ENCODE measurements at regions not wholly inside any gene's neighbourhood (a gene's known extent, or its start where the extent isn't known, plus 50 kb on each side); places are given as distances from the start of the nearest gene placed in this dataset.

DNA sequence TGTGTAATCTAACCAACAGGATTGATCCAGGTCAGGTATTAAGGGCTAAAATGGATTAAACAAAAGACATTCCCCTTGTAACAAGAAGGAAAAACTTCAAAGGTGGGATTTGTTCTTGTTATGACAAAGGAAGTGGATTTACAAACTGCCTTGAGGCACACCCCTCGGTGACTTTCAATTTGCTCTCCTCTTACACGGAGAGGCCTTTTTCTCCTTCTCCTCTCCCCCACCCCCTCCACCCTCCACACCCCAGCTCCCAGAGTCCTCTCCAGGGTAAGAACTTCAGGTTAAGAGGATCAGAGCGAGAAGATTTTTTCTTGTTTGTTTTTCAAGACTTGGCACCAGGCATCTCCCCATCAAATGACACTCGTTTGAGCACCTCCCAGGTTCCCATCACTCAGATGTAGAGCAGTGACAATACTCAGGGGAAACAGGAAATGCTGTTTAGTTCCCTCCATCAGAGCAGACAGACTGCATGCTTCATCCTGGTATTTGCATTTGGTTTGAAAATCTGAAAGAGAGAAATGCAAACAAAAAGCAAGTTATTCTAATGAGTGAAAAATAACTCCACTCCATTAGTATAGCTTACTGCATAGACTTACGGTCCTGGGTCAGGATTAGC lies 77.6 kb upstream of the TMEM260 start:
- Histone ChIP-seq H3K27ac (ENCODE audit: low read depth in 1 of 2, low read length in 2 of 2) (no peak overlapping the region), H3K4me3 (ENCODE audit: low read length in 2 of 2) (no peak overlapping the region), H3K4me1 (ENCODE audit: control insufficient read depth in 1 of 2, insufficient read depth in 2 of 2, low read length in 2 of 2) (no peaks in the 10 kb centered on the region), H3K36me3 (ENCODE audit: control insufficient read depth in 1 of 2, insufficient read depth in 2 of 2, low read length in 1 of 2) (no peaks in the 10 kb centered on the region), H3K9me3 (ENCODE audit: control insufficient read depth, low read length) (no peaks in the 10 kb centered on the region), H3K27me3 (ENCODE audit: control insufficient read depth in 1 of 2, insufficient read depth in 2 of 2, low read length in 1 of 2) (no peaks in the 10 kb centered on the region)
- 31 to 34% methylated on average over 5 of the region's 5 CpGs for WGBS, 2 donors
- DNase-seq = no peak
- ATAC-seq (ENCODE audit: low FRiP score) = no peak
- intact Hi-C loops (cut with DNase I) = no loop called here

DNA sequence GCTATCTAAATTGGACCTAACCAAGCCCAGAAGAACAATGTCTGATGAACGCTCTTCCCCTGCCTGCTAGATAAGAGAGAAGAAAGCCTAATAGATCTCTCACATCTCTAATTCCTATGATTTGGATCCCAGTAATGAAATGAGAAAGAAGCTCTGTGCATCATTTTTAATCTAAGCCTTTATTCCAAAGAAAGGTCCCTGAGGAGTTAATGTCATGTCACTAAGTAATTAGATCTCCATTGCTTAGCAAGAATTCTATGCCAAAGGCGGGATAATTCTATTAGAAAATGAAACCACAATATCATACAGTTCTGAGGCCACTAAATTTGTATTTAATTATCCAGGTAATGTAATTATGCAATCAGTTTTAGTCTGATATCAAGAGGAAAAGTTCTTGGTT lies 74.2 kb upstream of the TMEM260 start:
- ATAC-seq (ENCODE audit: low FRiP score) = no peak
- intact Hi-C loops (cut with DNase I) = no loop called here
- 77 to 89% methylated on average over 2 of the region's 2 CpGs for WGBS, 2 donors
- no peak overlapping the region for H3K4me3 ChIP-seq (ENCODE audit: low read length in 2 of 2)
- H3K27me3 ChIP-seq (ENCODE audit: control insufficient read depth in 1 of 2, insufficient read depth in 2 of 2, low read length in 1 of 2) = no peaks in the 10 kb centered on the region
- H3K27ac ChIP-seq (ENCODE audit: low read depth in 1 of 2, low read length in 2 of 2) = no peak overlapping the region
- H3K9me3 ChIP-seq (ENCODE audit: control insufficient read depth, low read length) = no peaks in the 10 kb centered on the region
- no peak for DNase-seq
- H3K36me3 ChIP-seq (ENCODE audit: control insufficient read depth in 1 of 2, insufficient read depth in 2 of 2, low read length in 1 of 2) = no peaks in the 10 kb centered on the region
- H3K4me1 ChIP-seq (ENCODE audit: control insufficient read depth in 1 of 2, insufficient read depth in 2 of 2, low read length in 2 of 2) = no peaks in the 10 kb centered on the region

DNA sequence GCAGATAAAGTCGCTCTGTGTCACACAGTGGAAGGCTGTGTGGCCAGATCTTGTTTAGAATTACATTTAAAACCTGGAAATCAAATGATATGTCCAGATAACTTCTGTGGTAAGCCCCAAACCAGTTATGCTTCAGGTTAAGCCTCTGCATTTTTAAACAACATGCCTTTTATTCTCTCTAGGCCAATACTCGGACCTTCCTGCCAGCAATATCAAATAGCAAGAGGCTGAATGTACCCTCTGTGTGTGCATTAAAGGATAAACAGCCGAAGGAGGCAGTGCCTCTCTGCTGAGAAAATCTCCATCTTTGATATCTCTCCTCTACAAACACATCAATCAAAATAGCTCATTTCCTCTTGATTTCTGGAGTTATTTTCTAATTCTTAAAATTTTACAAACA lies 67.1 kb upstream of the TMEM260 start:
- WGBS, 2 donors = 53 to 58% methylated on average over 3 of the region's 3 CpGs
- Histone ChIP-seq H3K9me3 (ENCODE audit: control insufficient read depth, low read length) (no peaks in the 10 kb centered on the region), H3K36me3 (ENCODE audit: control insufficient read depth in 1 of 2, insufficient read depth in 2 of 2, low read length in 1 of 2) (no peaks in the 10 kb centered on the region), H3K27ac (ENCODE audit: low read depth in 1 of 2, low read length in 2 of 2) (no peak overlapping the region), H3K27me3 (ENCODE audit: control insufficient read depth in 1 of 2, insufficient read depth in 2 of 2, low read length in 1 of 2) (no peaks in the 10 kb centered on the region), H3K4me1 (ENCODE audit: control insufficient read depth in 1 of 2, insufficient read depth in 2 of 2, low read length in 2 of 2) (no peaks in the 10 kb centered on the region), H3K4me3 (ENCODE audit: low read length in 2 of 2) (no peak overlapping the region)
- intact Hi-C loops (cut with DNase I) = loop anchor here in 1 of 2 donors (10.0 kb wide), 1 partner anchor 672 kb away; no protein-coding TSS in a partner anchor
- DNase-seq = no peak
- no peak for ATAC-seq (ENCODE audit: low FRiP score)

DNA sequence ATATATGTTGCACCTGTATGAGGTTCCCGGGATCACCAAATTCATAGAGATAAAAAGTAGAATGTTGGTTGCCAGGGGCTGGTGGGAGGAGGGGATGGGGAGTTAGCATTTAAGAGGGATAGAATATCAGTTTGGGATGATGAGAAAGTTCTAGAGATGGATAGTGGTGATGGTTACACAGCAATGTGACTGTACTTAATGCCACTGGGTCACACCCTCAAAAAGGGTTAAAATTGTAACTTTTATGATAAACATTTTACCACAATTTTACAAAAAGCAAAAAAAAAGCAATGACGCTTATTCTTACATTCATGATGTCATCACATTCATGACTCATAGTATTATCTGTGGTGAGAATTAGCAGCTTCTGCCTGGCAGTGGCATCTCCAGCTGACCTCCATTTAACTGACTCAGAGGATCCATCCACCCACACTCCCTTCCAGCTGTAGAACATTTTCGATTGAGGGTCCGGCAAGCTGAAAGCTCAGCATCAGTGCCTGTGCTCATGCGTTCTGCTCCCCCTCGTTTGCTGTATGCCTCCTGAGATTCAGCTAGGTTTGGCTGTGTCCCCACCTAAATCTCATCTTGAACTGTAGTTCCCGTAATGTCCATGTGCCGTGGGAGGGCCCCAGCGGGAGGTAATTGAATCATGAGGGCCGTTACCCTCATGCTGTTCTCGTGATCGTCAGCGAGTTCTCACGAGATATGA lies 64.8 kb upstream of the TMEM260 start:
- no peaks in the 10 kb centered on the region for H3K27me3 ChIP-seq (ENCODE audit: control insufficient read depth in 1 of 2, insufficient read depth in 2 of 2, low read length in 1 of 2)
- H3K9me3 ChIP-seq (ENCODE audit: control insufficient read depth, low read length) = no peaks in the 10 kb centered on the region
- no peak overlapping the region for H3K27ac ChIP-seq (ENCODE audit: low read depth in 1 of 2, low read length in 2 of 2)
- no peak for ATAC-seq (ENCODE audit: low FRiP score)
- WGBS, 2 donors = 81 to 84% methylated on average over 14 of the region's 14 CpGs
- DNase-seq = no peak
- no peaks in the 10 kb centered on the region for H3K4me1 ChIP-seq (ENCODE audit: control insufficient read depth in 1 of 2, insufficient read depth in 2 of 2, low read length in 2 of 2)
- intact Hi-C loops (cut with DNase I) = loop anchor here in 1 of 2 donors (10.0 kb wide), 1 partner anchor 670 kb away; no protein-coding TSS in a partner anchor
- H3K36me3 ChIP-seq (ENCODE audit: control insufficient read depth in 1 of 2, insufficient read depth in 2 of 2, low read length in 1 of 2) = no peaks in the 10 kb centered on the region
- H3K4me3 ChIP-seq (ENCODE audit: low read length in 2 of 2) = no peak overlapping the region

DNA sequence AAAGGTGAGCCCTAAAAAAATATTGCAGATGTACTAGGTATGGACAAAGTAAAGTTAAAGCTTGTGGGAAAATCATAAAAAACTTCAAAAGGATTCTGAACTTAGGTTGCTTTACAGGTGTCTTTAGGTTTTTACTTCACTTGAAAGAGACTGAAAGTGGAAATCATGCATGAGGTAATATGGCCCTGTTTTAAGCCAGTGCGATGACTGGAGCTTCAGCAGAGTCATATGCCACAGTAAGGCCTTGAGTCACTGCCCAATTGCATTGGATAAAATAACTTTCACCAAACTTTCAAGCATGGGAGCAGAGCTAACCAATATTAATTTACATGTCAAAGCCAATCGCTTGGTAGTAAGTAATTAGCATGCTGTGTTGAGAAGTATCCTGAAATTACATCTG lies 63.9 kb upstream of the TMEM260 start:
- Histone ChIP-seq H3K36me3 (ENCODE audit: control insufficient read depth in 1 of 2, insufficient read depth in 2 of 2, low read length in 1 of 2) (no peaks in the 10 kb centered on the region), H3K4me1 (ENCODE audit: control insufficient read depth in 1 of 2, insufficient read depth in 2 of 2, low read length in 2 of 2) (no peaks in the 10 kb centered on the region), H3K9me3 (ENCODE audit: control insufficient read depth, low read length) (no peaks in the 10 kb centered on the region), H3K4me3 (ENCODE audit: low read length in 2 of 2) (no peak overlapping the region), H3K27me3 (ENCODE audit: control insufficient read depth in 1 of 2, insufficient read depth in 2 of 2, low read length in 1 of 2) (peaks cover 0 to 2% of the 10 kb centered on the region in 2 donors), H3K27ac (ENCODE audit: low read depth in 1 of 2, low read length in 2 of 2) (no peak overlapping the region)
- intact Hi-C loops (cut with DNase I) = loop anchor here in 1 of 2 donors (10.0 kb wide), 1 partner anchor 669 kb away; no protein-coding TSS in a partner anchor
- ATAC-seq (ENCODE audit: low FRiP score) = no peak
- DNase-seq = no peak
- WGBS, 2 donors = 61 to 82% methylated on average over 2 of the region's 2 CpGs

DNA sequence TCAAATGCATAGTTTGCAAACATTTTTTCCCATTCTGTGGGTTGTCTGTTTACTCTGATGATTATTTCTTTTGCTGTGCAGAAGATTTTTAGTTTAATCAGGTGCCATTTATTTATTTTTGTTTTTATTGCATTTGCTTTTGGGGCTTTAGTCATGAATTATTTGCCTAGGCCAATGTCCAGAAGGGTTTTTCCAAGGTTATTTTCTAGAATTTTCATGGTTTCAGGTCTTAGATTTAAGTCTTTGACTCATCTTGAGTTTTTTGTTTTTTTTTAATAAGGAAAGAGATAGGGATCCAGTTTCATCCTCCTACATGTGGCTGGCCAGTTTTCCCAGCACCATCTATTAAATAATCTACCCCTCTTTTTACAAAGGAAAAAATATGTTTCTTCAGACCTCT lies 57.2 kb upstream of the TMEM260 start:
- no peaks in the 10 kb centered on the region for H3K4me1 ChIP-seq (ENCODE audit: control insufficient read depth in 1 of 2, insufficient read depth in 2 of 2, low read length in 2 of 2)
- intact Hi-C loops (cut with DNase I) = no loop called here
- DNase-seq (no peak), ATAC-seq (ENCODE audit: low FRiP score) (no peak)
- no peak overlapping the region for H3K27ac ChIP-seq (ENCODE audit: low read depth in 1 of 2, low read length in 2 of 2)
- no peak overlapping the region for H3K4me3 ChIP-seq (ENCODE audit: low read length in 2 of 2)
- H3K27me3 ChIP-seq (ENCODE audit: control insufficient read depth in 1 of 2, insufficient read depth in 2 of 2, low read length in 1 of 2) = peaks cover 0 to 2% of the 10 kb centered on the region in 2 donors
- H3K36me3 ChIP-seq (ENCODE audit: control insufficient read depth in 1 of 2, insufficient read depth in 2 of 2, low read length in 1 of 2) = no peaks in the 10 kb centered on the region
- peaks cover 1% of the 10 kb centered on the region for H3K9me3 ChIP-seq (ENCODE audit: control insufficient read depth, low read length)

DNA sequence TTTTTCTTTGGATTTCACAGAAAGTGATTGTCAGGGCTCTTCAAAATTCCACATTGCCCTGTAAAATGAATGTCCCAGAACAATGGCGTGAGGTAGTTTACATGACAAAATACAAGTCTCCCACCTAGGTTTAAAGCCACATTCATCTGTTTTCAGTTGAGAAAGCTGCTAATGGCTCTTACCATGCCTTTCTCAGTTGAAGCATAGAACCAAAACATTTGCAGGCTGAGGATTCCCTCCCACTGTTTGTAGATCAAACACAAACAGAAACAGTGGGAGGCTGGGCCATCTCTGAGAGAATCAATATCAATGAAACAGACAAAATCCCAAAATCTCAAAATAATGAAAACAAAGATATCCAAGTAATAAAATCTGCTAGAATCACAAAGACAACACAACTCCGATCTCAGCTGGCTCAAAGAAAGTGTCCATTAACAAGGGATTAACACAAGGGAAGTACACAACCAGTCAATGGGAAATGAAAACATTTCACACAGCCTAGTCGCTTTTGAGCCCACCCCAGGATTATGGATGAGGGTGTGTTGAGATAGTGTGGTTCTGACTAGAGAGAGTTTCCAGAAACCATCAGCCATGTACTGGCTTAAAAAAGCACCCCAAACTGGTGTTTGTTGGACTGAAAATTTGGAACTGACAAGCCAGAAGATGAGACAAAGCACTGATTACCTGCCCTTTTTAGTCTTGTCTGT lies 54.5 kb upstream of the TMEM260 start:
- ATAC-seq (ENCODE audit: low FRiP score) (no peak), DNase-seq (no peak)
- intact Hi-C loops (cut with DNase I) = no loop called here
- Histone ChIP-seq H3K4me3 (ENCODE audit: low read length in 2 of 2) (no peak overlapping the region), H3K27ac (ENCODE audit: low read depth in 1 of 2, low read length in 2 of 2) (no peak overlapping the region), H3K27me3 (ENCODE audit: control insufficient read depth in 1 of 2, insufficient read depth in 2 of 2, low read length in 1 of 2) (peaks cover 0 to 2% of the 10 kb centered on the region in 2 donors), H3K4me1 (ENCODE audit: control insufficient read depth in 1 of 2, insufficient read depth in 2 of 2, low read length in 2 of 2) (no peaks in the 10 kb centered on the region), H3K9me3 (ENCODE audit: control insufficient read depth, low read length) (peaks cover 1% of the 10 kb centered on the region), H3K36me3 (ENCODE audit: control insufficient read depth in 1 of 2, insufficient read depth in 2 of 2, low read length in 1 of 2) (no peaks in the 10 kb centered on the region)
- WGBS, 2 donors = 15 to 17% methylated on average over 3 of the region's 3 CpGs

DNA sequence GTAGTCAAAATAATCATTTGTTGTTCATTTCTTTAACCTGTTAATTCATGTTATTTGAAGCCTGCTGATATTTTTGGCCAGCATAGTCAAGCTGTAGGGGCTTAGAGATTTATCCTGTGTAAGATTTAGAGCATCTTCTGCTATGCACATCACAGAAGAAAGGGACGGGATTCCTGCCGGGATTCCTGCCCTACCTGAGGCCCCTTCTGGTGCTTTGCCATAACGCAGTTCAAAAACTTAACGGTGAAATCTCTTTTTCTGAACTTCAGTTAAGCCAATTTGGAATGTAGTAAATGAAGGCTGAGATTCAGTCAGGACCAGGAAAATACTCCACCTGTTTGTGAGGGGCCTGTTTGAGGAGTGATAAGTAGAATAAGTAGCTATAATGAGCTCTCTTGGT lies 50.7 kb upstream of the TMEM260 start:
- Histone ChIP-seq H3K4me3 (ENCODE audit: low read length in 2 of 2) (no peak overlapping the region), H3K9me3 (ENCODE audit: control insufficient read depth, low read length) (peaks cover 1% of the 10 kb centered on the region), H3K27ac (ENCODE audit: low read depth in 1 of 2, low read length in 2 of 2) (no peak overlapping the region), H3K36me3 (ENCODE audit: control insufficient read depth in 1 of 2, insufficient read depth in 2 of 2, low read length in 1 of 2) (no peaks in the 10 kb centered on the region), H3K4me1 (ENCODE audit: control insufficient read depth in 1 of 2, insufficient read depth in 2 of 2, low read length in 2 of 2) (no peaks in the 10 kb centered on the region), H3K27me3 (ENCODE audit: control insufficient read depth in 1 of 2, insufficient read depth in 2 of 2, low read length in 1 of 2) (no peaks in the 10 kb centered on the region)
- intact Hi-C loops (cut with DNase I) = no loop called here
- DNase-seq (no peak), ATAC-seq (ENCODE audit: low FRiP score) (no peak)
- 43 to 44% methylated on average over 4 of the region's 4 CpGs for WGBS, 2 donors
